CD14-positive monocyte (primary cell): ENCODE measurements at regions not wholly inside any gene's neighbourhood (a gene's known extent, or its start where the extent isn't known, plus 50 kb on each side); places are given as distances from the start of the nearest gene placed in this dataset.
"Not testable (repeated sequence)": the region's sequence is repeated elsewhere in the genome, so short reads cannot be mapped to it uniquely, and the experiment has no call there.

Source experiments
- DNase-seq, 3 donors: peaks; one replicate each; pipeline ENCODE4 v3.0.0-alpha.2; 2011 to 2022
- H2AFZ ChIP-seq: 2 replicates; pipeline ENCODE4 v1.6.0; 2012; ENCODE audit warnings: mild to moderate bottlenecking, low read depth, low read length, inconsistent platforms; ENCODE audit not compliant: insufficient read depth, poor library complexity, severe bottlenecking
- H3K27ac ChIP-seq, 2 donors: 1 replicate in 1 of 2; 2 replicates in 1 of 2; pipeline ENCODE4 v1.5.1; 2012 to 2013; ENCODE audit warnings: low read length in 2 of 2, control low read depth in 1 of 2, inconsistent platforms in 1 of 2, low read depth in 1 of 2, mild to moderate bottlenecking in 1 of 2
- H3K27me3 ChIP-seq, 2 donors: one replicate each; pipeline versions ENCODE4 v1.6.0 to v1.6.1; 2011 to 2013; ENCODE audit warnings: low read length in 2 of 2; ENCODE audit not compliant: control insufficient read depth in 2 of 2, insufficient read depth in 2 of 2
- H3K36me3 ChIP-seq, 2 donors: replicated peaks in 1 of 2; 1 replicate in 1 of 2; 2 replicates in 1 of 2; pipeline versions ENCODE4 v1.5.1 to v1.6.1; 2012 to 2013; ENCODE audit warnings: low read length in 2 of 2, control low read depth in 1 of 2, inconsistent platforms in 1 of 2, mild to moderate bottlenecking in 1 of 2; ENCODE audit not compliant: insufficient read depth in 2 of 2, control insufficient read depth in 1 of 2
- H3K4me1 ChIP-seq, 2 donors: 1 replicate in 1 of 2; 2 replicates in 1 of 2; pipeline versions ENCODE4 v1.5.1 to v1.6.1; 2012 to 2013; ENCODE audit warnings: low read length in 2 of 2, control low read depth in 1 of 2, inconsistent platforms in 1 of 2, mild to moderate bottlenecking in 1 of 2, moderate library complexity in 1 of 2; ENCODE audit not compliant: insufficient read depth in 2 of 2, control insufficient read depth in 1 of 2
- H3K4me2 ChIP-seq: replicated peaks from 2 replicates; pipeline ENCODE3; 2012; ENCODE audit warnings: low read length, moderate library complexity, mild to moderate bottlenecking; ENCODE audit not compliant: poor library complexity, severe bottlenecking; ENCODE audit errors: extremely low read depth
- H3K4me3 ChIP-seq, 3 experiments: fragments of 200-600 bp in 1 of 3; sonication (generic) in 1 of 3; replicated peaks in 1 of 3; 1 replicate in 2 of 3; 2 replicates in 1 of 3; pipeline ENCODE4 v1.5.1; 2011 to 2013; ENCODE audit warnings: low read length in 3 of 3, mild to moderate bottlenecking in 3 of 3, control low read depth in 2 of 3, low read depth in 2 of 3, inconsistent platforms in 1 of 3, moderate library complexity in 1 of 3
- H3K79me2 ChIP-seq: 2 replicates; pipeline ENCODE4 v1.6.0; 2012; ENCODE audit warnings: mild to moderate bottlenecking, control low read depth, inconsistent platforms, low read length, moderate library complexity; ENCODE audit not compliant: insufficient read depth
- H3K9ac ChIP-seq: 2 replicates; pipeline ENCODE4 v1.6.0; 2017; ENCODE audit warnings: low read length, mild to moderate bottlenecking; ENCODE audit not compliant: insufficient read depth, poor library complexity, severe bottlenecking
- H3K9me3 ChIP-seq, 2 donors: replicated peaks in 1 of 2; 1 replicate in 1 of 2; 2 replicates in 1 of 2; pipeline versions ENCODE4 v1.5.1 to v1.6.1; 2012 to 2013; ENCODE audit warnings: low read length in 2 of 2, control low read depth in 1 of 2; ENCODE audit not compliant: control insufficient read depth in 1 of 2, insufficient read depth in 1 of 2
- H4K20me1 ChIP-seq: 2 replicates; pipeline ENCODE4 v1.6.0; 2012; ENCODE audit warnings: mild to moderate bottlenecking, low read length, control low read depth, moderate library complexity; ENCODE audit not compliant: insufficient read depth
- H3K27ac Mint-ChIP-seq, 7 donors: one replicate each; pipeline ENCODE4 v1.8.0; 2020; ENCODE audit warnings: mild to moderate bottlenecking in 7 of 7, mixed read lengths in 7 of 7, moderate library complexity in 6 of 7, inconsistent platforms in 2 of 7
- H3K27me3 Mint-ChIP-seq, 3 donors: one replicate each; pipeline ENCODE4 v1.8.0; 2021 to 2022; ENCODE audit warnings: low read depth in 3 of 3, mild to moderate bottlenecking in 3 of 3, mixed read lengths in 3 of 3, moderate library complexity in 3 of 3, inconsistent platforms in 1 of 3
- H3K36me3 Mint-ChIP-seq, 2 donors: one replicate each; pipeline ENCODE4 v1.8.0; 2020; ENCODE audit warnings: mixed read lengths in 2 of 2, inconsistent platforms in 1 of 2, mild to moderate bottlenecking in 1 of 2
- H3K4me1 Mint-ChIP-seq: one replicate; pipeline ENCODE4 v1.8.0; 2020; ENCODE audit warnings: mild to moderate bottlenecking, mixed read lengths
- H3K4me3 Mint-ChIP-seq, 2 donors: one replicate each; pipeline ENCODE4 v1.8.0; 2020; ENCODE audit warnings: mild to moderate bottlenecking in 2 of 2, mixed read lengths in 2 of 2, moderate library complexity in 1 of 2
- H3K9me3 Mint-ChIP-seq, 7 donors: one replicate each; pipeline ENCODE4 v1.8.0; 2020 to 2022; ENCODE audit warnings: mixed read lengths in 7 of 7, mild to moderate bottlenecking in 6 of 7, moderate library complexity in 6 of 7, inconsistent platforms in 2 of 7
- CTCF ChIP-seq: fragments of 200-600 bp; IDR thresholded peaks from one replicate; pipeline ENCODE4 v1.8.0; 2022; ENCODE audit warnings: antibody characterized with exemption, mild to moderate bottlenecking
- WGBS: methylation state at CpG from one replicate; pipeline ENCODE4 v1.1.5; 2013; ENCODE audit warnings: missing lambda C conversion rate; ENCODE audit not compliant: insufficient coverage; 5-methylcytosine and 5-hydroxymethylcytosine counted together
- intact Hi-C, 2 donors: fragments of 100-400 bp; cut with micrococcal nuclease; formaldehyde crosslinking; loops; one replicate each; pipeline versions ENCODE4 v1.15.0 to v1.15.1; 2023

GRCh38 chr15:22231603-22232002 lies 151.3 kb downstream of the OR4M2 start:
- H4K20me1 ChIP-seq = no peaks in the 10 kb centered on the region
- no peaks in the 10 kb centered on the region for H3K4me1 Mint-ChIP-seq
- peaks cover 1 to 2% (median 2%) of the 10 kb centered on the region in 3 donors for H3K27me3 Mint-ChIP-seq
- no peak overlapping the region for H3K27ac ChIP-seq
- H3K36me3 ChIP-seq = no peaks in the 10 kb centered on the region
- no peak overlapping the region for H2AFZ ChIP-seq
- no peak overlapping the region for H3K9ac ChIP-seq
- H3K27me3 ChIP-seq = no peaks in the 10 kb centered on the region
- H3K4me3 ChIP-seq = no peak overlapping the region
- H3K4me2 ChIP-seq = no peak overlapping the region
- no peak overlapping the region for H3K4me3 Mint-ChIP-seq
- no peak for DNase-seq
- peaks cover 0 to 9% (median 4%) of the 10 kb centered on the region in 7 donors for H3K9me3 Mint-ChIP-seq
- peaks cover 0 to 6% of the 10 kb centered on the region in 2 donors for H3K9me3 ChIP-seq
- no peaks in the 10 kb centered on the region for H3K79me2 ChIP-seq
- no peak overlapping the region for H3K27ac Mint-ChIP-seq
- H3K36me3 Mint-ChIP-seq = no peaks in the 10 kb centered on the region
- WGBS = 50% methylated on average over 1 of the region's 2 CpGs
- TF ChIP-seq CTCF = no peak
- H3K4me1 ChIP-seq = no peaks in the 10 kb centered on the region
- intact Hi-C loops = no loop called here

- Histone ChIP-seq H3K9me3 (peaks cover 0 to 6% of the 10 kb centered on the region in 2 donors), H3K4me3 (no peak overlapping the region), H3K36me3 (no peaks in the 10 kb centered on the region), H3K27me3 (no peaks in the 10 kb centered on the region), H3K4me1 (no peaks in the 10 kb centered on the region), H4K20me1 (no peaks in the 10 kb centered on the region), H3K27ac (no peak overlapping the region), H3K79me2 (no peaks in the 10 kb centered on the region), H2AFZ (no peak overlapping the region), H3K4me2 (no peak overlapping the region), H3K9ac (no peak overlapping the region)
- WGBS = 96% methylated on average over 3 of the region's 3 CpGs
- no peak for TF ChIP-seq CTCF
- peaks cover 0 to 9% (median 4%) of the 10 kb centered on the region in 7 donors for H3K9me3 Mint-ChIP-seq
- H3K36me3 Mint-ChIP-seq = no peaks in the 10 kb centered on the region
- H3K27me3 Mint-ChIP-seq = peaks cover 0 to 2% (median 1%) of the 10 kb centered on the region in 3 donors
- no peak overlapping the region for H3K4me3 Mint-ChIP-seq
- DNase-seq = no peak
- H3K27ac Mint-ChIP-seq = no peak overlapping the region
- intact Hi-C loops = no loop called here
- no peaks in the 10 kb centered on the region for H3K4me1 Mint-ChIP-seq
Measured at GRCh38 chr15:22232675-22233074, 152.3 kb downstream of the OR4M2 start.

GRCh38 chr15:22235261-22235930 lies 155.1 kb downstream of the OR4M2 start:
- 82% methylated on average over 5 of the region's 7 CpGs for WGBS
- H3K36me3 Mint-ChIP-seq, H3K9me3 Mint-ChIP-seq, H3K4me1 Mint-ChIP-seq, H3K9me3 ChIP-seq, H3K4me3 ChIP-seq, H3K27me3 Mint-ChIP-seq, H3K27me3 ChIP-seq, H3K4me3 Mint-ChIP-seq, H3K9ac ChIP-seq, H3K36me3 ChIP-seq, H3K79me2 ChIP-seq, H3K27ac ChIP-seq, intact Hi-C loops, H3K4me1 ChIP-seq, DNase-seq, H3K27ac Mint-ChIP-seq, H3K4me2 ChIP-seq, H4K20me1 ChIP-seq, H2AFZ ChIP-seq: not testable (repeated sequence)
